HFFc6 (cell line): ENCODE measurements at regions not wholly inside any gene's neighbourhood (a gene's known extent, or its start where the extent isn't known, plus 50 kb on each side); places are given as distances from the start of the nearest gene placed in this dataset.

Experiments
- DNase-seq: peaks from one replicate; pipeline ENCODE4 v3.0.0-alpha.2; 2018
- H3K27ac Mint-ChIP-seq: 2 replicates; pipeline ENCODE4 v1.8.0; 2020; ENCODE audit warnings: mild to moderate bottlenecking, mixed read lengths
- H3K27me3 Mint-ChIP-seq: 2 replicates; pipeline ENCODE4 v1.8.0; 2021; ENCODE audit warnings: mild to moderate bottlenecking, moderate library complexity, mixed read lengths; ENCODE audit not compliant: insufficient read depth
- H3K36me3 Mint-ChIP-seq: 2 replicates; pipeline ENCODE4 v1.8.0; 2021; ENCODE audit warnings: low read depth, mixed read lengths
- H3K4me1 Mint-ChIP-seq: 2 replicates; pipeline ENCODE4 v1.8.0; 2020; ENCODE audit warnings: low read depth, mixed read lengths
- H3K4me3 Mint-ChIP-seq: 2 replicates; pipeline ENCODE4 v1.8.0; 2020; ENCODE audit warnings: mild to moderate bottlenecking, moderate library complexity, mixed read lengths
- H3K9me3 Mint-ChIP-seq: 2 replicates; pipeline ENCODE4 v1.8.0; 2020; ENCODE audit warnings: mild to moderate bottlenecking, mixed read lengths
- CTCF ChIP-seq: fragments of 200-600 bp; sonication (generic); IDR thresholded peaks from 2 replicates; pipeline ENCODE4 v1.5.0; 2021; ENCODE audit warnings: antibody characterized with exemption, mild to moderate bottlenecking

- no peaks in the 10 kb centered on the region for H3K36me3 Mint-ChIP-seq
- H3K27ac Mint-ChIP-seq, result no peak overlapping the region
- peak; percentile 29 for DNase-seq
Observed at GRCh38 chr4:154076921-154077320, 288.0 kb upstream of the SFRP2 start.

GRCh38 chr4:154073107-154073822, 284.4 kb upstream of the SFRP2 start:
- no peak overlapping the region for H3K4me3 Mint-ChIP-seq
- peak overlapping the region; percentile 24; the same call in 1 of the 2 replicates for H3K27ac Mint-ChIP-seq
- H3K9me3 Mint-ChIP-seq, result peaks cover 27% of the 10 kb centered on the region
- TF ChIP-seq CTCF, result no peak
- no peaks in the 10 kb centered on the region for H3K36me3 Mint-ChIP-seq
- H3K27me3 Mint-ChIP-seq, result no peaks in the 10 kb centered on the region
- DNase-seq, result peak; percentile 19
- H3K4me1 Mint-ChIP-seq, result no peaks in the 10 kb centered on the region

More at GRCh38 chr4:154076921-154077320, 288.0 kb upstream of the SFRP2 start:
- TF ChIP-seq CTCF, result no peak
- H3K9me3 Mint-ChIP-seq, result peaks cover 17% of the 10 kb centered on the region
- H3K27me3 Mint-ChIP-seq, result peaks cover 2% of the 10 kb centered on the region; the same call in 1 of the 2 replicates
- H3K4me3 Mint-ChIP-seq, result no peak overlapping the region
- no peaks in the 10 kb centered on the region for H3K4me1 Mint-ChIP-seq

- no peaks in the 10 kb centered on the region for H3K36me3 Mint-ChIP-seq
Observed at GRCh38 chr4:154067786-154068185, 278.9 kb upstream of the SFRP2 start.

GRCh38 chr4:154065368-154065767, 276.5 kb upstream of the SFRP2 start:
- H3K36me3 Mint-ChIP-seq, result no peaks in the 10 kb centered on the region
- H3K9me3 Mint-ChIP-seq, result peaks cover 40% of the 10 kb centered on the region
- no peaks in the 10 kb centered on the region for H3K4me1 Mint-ChIP-seq
- no peak overlapping the region for H3K4me3 Mint-ChIP-seq
- DNase-seq, result no peak
- H3K27ac Mint-ChIP-seq, result no peak overlapping the region
- no peaks in the 10 kb centered on the region for H3K27me3 Mint-ChIP-seq
- no peak for TF ChIP-seq CTCF

More at GRCh38 chr4:154067786-154068185, 278.9 kb upstream of the SFRP2 start:
- H3K27me3 Mint-ChIP-seq, result no peaks in the 10 kb centered on the region
- H3K27ac Mint-ChIP-seq, result no peak overlapping the region
- H3K9me3 Mint-ChIP-seq, result peaks cover 52% of the 10 kb centered on the region
- H3K4me3 Mint-ChIP-seq, result no peak overlapping the region
- no peak for TF ChIP-seq CTCF
- no peak for DNase-seq
- no peaks in the 10 kb centered on the region for H3K4me1 Mint-ChIP-seq

- H3K4me1 Mint-ChIP-seq, result no peaks in the 10 kb centered on the region
- no peaks in the 10 kb centered on the region for H3K36me3 Mint-ChIP-seq
- TF ChIP-seq CTCF, result no peak
- no peak overlapping the region for H3K27ac Mint-ChIP-seq
- H3K9me3 Mint-ChIP-seq, result peaks cover 34% of the 10 kb centered on the region
- H3K4me3 Mint-ChIP-seq, result no peak overlapping the region
- no peaks in the 10 kb centered on the region for H3K27me3 Mint-ChIP-seq
- DNase-seq, result no peak
Observed at GRCh38 chr4:154064244-154064643, 275.4 kb upstream of the SFRP2 start.
